Cerebellar nuclear complex (tissue), 1 donor: ENCODE measurements at regions not wholly inside any gene's neighbourhood (a gene's known extent, or its start where the extent isn't known, plus 50 kb on each side); places are given as distances from the start of the nearest gene placed in this dataset.

Experiments
- DNase-seq, 2 experiments: peaks; one replicate each; lab custom pipeline; 2025; lab: John Stamatoyannopoulos, UW

DNA sequence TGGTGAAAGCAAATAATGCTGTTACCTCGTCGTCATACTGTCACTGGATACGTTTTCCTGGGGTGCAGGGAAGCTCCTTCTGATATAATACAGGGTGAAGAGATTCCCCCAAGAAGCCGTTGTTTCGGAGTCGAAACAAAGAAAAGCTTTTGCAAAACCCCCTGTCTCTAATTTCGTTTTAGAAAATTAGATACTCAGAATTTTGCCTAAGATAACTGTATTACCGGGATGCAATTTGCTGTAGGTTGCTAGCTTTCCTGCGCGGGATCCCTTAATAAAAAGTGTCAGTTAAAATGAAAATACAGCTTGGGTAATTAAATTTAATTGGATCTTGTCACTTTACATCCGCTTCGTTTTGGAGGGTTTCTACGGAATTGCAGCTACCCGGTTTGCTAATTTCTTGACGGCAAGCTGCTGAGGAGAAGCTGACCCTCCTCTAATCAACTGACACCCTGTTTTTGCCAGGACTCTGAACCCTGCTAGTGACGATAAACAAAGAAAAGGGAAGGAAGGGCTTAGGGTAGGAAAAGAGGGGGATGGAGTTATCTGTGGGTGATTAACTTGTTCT is 174.6 kb downstream of the SHOX start:
- DNase-seq: no peak

DNA sequence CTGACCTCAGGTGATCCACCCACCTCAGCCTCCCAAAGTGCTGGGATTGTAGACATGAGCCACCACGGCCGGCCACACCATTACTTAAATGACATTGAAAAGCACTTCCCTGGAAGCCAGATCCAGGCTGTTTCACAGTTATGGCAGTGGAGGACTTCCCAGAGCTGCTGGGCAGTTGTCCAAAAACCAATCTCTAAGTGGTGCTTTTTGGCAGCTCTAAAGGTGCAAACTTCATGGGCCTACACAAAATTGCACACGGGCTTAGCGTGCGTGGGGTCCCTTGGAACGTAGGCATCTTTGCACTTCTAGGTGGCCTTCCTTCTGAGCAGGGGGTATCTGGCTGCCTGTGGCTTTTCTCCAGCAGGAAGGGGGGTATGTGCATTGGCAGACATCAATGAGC is 172.3 kb downstream of the SHOX start:
- DNase-seq: no peak

DNA sequence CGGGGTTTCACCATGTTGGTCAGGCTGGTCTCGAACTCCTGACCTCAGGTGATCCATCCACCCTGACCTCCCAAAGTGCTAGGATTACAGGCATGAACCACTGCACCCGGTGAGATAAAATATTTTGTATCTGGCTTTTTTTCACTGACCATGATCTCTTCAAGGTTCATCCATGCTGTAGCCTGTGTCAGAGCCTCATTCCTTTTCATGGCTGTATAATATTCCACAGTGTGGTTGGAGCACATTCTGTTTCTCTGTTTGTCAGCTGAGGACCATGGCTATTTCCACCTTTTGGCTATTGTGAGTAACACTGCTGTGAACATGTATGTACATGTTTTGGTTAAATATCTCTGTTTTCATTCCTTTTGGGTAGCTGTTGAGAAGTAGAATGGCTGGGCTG is 169.2 kb downstream of the SHOX start:
- DNase-seq: no peak

DNA sequence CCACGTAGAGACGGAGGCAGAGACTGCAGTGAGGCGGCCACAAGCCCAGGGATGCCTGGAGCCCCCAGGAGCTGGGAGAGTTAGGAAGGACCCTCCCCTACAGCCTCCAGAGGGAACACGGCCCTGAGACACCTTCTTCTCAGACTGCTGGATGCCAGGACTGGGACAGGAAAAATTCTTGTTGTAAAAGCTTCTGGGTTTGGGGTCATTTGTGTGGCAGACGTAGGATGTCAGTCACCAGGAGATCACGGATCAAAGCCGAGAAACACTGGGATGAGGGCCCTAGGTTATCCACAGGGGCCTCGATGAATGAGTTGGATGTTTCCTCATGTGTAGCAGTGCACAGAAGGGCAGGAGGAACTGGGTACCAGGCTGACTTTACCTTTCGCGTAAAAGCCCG is 163.7 kb downstream of the SHOX start:
- DNase-seq: no peak

DNA sequence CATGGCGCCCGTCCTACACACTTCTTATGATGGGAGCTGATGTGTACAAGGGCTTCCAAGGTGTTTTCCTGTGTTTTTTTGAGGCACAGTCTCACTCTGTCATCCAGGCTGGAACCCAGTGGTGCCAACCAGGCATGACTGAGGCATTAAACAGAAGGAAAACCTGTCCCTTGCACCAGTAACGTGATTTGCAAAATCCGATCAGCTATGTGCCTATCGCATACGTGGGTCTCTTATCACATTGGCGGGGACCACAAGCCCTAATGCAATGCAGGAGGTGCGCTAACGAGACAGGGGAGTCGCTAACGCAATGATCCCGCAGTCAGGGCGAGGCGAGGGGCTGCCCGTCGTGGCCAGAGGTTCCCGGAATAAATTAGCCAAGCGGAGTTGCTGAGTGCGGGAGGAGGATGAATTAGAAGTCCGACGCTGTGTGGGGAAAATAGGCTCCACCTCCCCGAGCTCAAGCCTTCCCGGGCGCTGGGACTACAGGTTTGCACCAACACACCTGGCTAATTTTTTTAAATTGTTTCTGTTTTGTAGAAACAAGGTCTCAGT is 162.7 kb downstream of the SHOX start:
- no peak for DNase-seq

DNA sequence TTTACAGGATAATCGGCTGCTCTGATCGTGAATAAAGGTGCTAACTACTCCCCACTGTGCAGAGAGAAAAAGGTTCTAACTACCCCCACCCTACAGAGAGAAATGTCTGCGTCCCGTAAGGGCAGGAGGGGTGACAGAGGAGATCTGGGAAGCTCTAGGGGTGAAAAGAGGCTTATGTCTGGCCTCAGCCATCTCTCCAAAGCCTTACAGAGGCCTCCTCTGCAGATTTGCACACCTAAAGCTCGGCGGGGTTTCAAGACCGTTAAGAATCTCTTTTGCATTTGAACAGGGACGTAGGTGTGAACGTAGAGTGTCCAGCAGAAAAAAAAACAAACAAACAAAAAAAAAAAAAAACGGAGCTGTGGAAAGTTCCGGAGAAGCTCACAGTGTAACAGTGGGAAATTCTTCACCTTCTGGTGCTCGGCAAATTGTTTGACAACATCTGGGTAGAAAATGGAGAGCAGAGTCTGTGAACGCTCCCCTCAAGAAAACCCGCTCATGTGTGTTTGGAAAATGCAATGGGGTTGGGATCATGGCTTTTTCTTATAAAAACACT is 161.0 kb downstream of the SHOX start:
- DNase-seq: no peak

DNA sequence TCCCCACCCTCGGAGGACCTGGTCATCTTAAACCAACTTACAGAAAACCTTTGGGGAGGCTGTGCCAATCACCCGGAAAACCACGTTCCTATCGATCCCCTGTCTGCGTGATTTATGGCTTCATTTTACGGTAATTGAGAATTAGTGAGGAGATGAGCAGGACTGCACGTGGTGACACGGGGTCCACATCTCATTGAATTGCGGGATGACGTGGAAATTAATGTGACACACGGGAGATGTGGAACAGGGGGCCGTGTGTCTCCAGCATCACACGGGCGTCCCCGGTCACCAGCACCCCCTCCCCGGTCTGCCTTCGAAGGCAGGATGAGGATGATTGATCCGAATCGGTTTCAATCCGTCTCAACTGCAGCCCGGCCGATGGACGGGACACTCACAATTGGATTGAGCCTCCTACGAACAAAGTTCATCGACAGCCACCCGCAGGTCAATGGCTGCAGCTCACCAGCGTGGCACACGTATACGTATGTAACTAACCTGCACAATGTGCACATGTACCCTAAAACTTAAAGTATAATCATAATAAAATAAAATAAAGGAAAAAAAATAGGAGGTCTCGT is 160.3 kb downstream of the SHOX start:
- DNase-seq: no peak

DNA sequence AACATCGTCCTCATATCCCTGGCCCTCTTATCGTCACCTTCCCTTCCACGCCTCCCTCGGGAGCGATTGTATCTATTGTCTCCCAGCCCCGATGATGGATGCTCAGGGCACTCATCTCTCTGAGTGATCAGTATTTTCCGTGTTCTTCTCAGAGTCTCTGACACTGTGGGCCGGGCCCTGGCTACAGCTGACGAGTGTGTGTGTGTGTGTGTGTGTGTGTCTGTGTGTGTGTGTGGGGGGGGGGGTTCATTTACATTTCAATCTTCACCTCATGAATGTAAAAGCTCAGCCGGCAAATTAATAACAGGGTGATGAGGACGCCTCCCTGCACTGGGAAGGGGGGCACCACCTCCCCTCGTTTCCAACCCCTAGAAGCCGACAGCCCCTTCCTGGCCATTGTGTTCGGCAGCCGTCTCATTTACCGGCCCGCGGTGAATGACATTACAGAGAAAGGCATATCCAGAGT is 159.5 kb downstream of the SHOX start:
- DNase-seq: no peak

DNA sequence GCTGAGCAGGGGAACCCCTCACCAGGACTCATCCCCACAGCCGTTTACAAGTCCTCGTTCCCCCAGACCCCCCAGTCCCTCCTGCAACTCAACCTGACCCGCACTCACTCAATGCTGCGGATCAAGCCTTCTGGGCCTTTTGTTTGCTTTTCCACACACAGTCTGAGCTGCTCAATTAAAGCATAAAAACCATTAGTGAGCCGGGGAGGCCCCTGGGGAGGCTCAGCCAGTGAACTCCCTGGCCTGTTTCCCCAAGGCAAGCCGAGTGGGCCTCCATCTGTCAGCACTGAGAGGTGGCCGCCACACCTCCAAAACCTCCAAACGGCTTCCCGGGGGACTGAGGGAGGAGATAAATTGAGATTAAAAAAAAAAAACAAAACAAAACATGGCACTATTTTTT is 158.5 kb downstream of the SHOX start:
- DNase-seq: no peak

DNA sequence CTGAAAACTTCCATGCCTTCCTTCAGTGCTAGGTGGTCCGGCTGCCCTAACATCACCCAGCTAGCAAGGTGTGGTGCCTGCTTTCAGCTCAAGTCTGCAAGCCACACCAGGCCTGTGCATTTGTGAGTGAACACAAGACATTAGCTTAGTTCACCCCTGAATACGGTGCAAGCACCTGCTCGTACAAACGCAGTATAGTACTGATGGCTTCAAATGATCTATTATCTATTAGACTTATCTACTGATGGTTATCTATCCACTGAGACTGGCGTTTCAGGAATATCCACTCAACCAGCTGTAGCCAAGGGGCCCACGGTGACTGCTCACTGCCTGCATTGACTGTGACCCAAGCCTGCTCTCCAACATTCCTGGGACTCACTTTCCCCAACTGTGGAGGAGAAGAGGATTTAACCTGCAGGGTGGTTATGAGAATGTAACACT is 155.9 kb downstream of the SHOX start:
- DNase-seq: no peak

DNA sequence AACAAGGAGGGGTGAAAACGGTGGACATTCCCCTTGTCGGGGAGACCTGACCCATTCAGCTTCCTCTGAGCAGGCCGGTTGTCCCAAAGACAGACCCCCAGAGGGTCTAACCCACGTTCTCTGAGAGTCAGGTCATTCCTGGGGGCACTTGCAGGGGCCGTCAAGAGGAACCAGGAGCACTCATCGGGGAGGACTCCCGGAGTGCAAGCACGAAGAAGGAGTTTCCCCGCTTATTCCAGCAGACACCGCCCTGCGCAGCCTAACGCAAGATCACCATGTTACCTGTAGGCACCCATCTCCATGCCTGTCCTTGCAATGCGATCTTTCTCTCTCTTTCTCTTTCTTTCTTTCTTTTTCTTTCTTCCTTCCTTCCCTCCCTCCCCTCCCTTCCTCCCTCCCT is 154.2 kb downstream of the SHOX start:
- no peak for DNase-seq

DNA sequence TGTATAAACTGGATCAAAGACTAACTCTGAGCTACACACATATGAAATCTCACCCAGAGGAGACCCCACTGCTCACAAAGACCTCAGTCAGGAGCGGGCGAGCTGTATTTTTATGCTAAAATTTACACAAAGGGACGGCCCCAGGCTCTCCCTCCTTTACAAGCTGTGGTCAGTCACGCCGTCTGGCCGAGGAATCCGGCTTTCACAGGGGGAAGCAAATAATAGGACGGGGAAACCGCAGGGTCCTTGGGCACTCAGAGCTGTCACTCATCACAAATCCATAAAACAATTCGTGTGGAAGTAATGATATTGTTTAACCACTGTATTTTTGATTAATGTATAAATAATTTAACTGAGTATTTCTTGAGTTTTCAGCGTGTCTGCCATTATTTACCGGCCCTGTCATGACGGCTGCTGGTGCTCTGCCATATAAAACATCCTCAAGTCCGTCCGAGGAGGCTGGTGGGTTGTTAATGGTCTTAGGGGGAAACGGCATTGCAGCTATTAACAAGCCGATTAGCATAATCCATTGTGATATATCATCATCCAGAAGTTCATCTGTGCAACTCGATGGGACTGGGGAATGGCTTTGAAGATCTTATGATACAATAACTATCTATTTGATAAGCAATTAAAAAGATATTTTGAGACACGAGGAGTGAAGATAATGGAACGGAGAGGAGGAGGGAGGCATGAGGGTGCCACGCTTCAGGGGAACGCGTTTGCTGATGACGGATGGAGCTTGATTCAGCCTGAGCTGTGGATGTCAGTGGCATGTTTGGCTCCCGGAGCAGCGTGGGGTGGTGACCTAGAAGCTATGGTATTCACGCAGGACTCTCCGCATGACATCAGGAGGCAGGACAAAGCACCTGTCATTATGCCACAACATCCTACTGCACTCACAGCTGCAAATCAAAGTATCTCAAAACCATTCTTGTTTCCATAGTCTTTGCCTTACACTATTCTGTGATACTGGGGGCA is 150.9 kb downstream of the SHOX start:
- DNase-seq: no peak

DNA sequence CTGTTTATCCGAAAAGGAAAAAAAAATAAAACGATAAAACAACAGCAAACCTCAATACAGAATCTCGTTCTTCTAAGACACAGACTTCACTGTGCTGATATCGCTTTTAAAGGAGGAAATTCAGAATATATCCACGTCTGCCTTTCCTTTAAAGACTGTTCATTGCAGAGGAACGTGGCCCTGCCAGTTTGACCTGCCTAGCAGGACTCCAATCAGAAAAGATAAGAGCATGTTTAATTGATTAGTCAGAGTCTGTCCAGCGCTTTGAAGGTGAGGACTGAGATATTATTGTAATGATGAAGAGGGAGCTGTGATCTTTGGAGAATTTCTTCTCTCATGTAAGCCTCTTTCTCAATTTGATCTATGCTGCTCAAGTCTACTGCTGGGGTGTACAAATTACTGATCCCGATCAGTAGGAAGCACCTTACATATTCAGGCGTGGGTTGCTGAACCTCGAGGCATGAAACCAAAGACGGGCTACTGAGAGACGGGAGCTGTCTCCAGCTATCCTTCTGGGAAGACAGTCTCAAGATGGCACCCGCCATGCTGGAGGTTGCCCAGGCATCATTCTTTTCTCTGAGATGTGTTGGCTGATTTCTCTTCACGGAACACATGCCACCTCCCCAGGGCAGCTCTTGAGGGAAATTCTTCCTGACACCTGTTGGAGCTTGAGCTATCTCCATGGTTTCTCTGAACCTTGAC is 146.1 kb downstream of the SHOX start:
- no peak for DNase-seq

DNA sequence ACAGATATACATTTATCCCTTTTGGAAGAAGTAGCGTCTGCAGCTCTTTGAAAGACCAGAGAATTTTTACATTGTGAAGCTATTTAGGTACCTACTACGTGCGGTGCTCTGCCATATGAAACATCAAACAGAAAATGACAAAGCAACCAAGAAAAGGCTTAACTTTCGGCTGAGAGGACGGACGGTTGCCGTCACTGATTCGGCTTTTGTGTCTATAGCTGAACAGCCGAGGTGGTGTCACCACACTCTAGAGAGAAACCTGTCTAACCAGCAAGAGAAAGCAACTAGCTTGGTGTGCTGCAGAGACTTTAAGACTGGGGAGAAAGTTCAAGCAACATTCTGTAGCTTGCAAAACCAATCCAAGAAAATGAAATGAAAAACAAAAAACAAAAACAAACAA is 145.5 kb downstream of the SHOX start:
- DNase-seq: no peak

DNA sequence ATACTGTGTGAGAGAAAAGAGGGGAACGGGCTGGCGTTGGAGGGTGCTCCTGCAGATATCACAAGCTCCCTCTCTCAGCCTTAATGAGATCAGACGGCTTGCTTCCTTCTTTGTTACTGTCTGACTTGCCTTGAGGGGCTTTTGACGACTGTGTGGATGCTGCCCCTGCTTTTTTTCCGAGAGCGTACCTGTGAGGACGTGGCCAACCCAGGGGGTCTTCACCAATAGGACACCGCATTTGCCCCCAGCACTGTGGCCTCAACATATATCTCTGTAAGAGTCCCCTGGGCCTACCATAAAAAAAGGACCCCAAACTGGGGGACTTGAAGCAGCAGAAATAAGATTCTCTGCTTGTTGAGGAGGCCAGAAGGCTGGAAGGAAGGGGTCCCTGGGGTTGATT is 143.9 kb downstream of the SHOX start:
- no peak for DNase-seq

DNA sequence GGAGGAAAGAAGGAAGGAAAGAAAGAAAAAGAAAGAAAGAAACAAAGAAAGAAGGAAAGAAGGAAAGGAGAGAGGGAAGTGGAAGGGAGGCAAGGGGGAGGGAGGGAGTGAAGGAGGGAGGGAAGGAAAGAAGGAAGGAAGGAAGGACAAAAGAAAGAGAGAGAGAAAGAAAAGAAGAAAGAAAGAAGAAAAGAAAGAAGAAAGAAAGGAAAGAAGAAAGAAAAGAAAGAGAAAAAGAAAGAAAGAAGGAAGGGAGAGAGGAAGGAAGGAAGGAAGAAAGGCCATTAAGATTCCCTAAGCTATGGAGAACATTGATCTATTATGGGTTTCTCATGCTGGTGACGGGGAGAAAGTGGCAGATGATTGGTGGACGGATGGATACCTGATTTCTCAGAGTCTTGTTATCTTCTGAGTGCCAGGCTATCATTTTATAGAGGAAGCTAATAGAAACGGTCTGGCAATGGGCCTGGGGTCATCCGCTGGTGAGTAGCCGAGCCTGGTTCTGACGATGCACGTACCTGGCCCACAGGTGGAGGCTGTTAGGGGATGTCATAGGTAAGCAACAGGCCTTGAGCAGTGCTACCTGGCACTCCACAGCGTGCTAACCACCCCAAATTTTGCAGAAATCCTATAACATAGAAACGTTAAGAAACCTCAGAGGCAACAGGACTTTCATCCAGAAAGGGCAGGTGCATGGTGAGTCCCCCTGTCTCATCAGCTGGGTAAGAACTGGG is 142.9 kb downstream of the SHOX start:
- no peak for DNase-seq

DNA sequence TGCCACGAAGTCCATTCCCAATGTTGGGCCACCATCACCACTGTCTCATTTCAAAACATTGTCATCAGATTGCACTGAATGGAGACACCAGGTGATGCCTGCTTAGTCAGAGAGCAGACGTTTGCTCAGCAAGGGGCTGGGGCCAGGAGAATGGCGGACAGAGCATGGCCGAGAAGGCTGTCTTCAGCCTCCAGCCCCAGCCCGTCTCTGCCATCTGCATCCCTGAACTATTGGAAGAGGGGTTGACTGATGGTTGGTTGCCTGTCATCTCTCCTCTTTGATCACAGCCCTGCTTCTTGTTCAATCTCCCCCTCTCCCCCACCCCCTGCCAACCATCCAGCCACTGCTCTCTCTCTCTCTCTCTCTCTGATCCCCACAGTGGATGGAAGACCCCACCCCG is 140.9 kb downstream of the SHOX start:
- no peak for DNase-seq

DNA sequence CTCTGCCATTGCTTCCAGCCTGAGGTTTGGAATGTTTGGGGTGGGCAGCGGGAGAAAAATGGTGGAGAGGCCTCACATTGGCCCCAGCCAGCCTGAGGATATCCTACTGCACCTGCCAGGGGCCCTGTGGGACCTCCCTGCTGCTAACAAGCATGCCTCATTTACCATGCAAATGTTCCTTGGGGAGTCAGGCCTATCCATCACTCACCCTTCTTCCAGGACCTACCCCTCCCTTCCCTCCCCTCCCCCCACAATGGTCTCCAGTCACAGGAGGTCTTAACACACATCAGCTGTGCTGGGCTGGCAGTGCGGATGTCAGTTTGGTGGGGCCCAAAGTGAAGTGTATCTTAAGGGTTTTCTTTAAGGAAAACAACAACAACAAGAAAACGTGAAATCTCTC is 139.2 kb downstream of the SHOX start:
- no peak for DNase-seq

DNA sequence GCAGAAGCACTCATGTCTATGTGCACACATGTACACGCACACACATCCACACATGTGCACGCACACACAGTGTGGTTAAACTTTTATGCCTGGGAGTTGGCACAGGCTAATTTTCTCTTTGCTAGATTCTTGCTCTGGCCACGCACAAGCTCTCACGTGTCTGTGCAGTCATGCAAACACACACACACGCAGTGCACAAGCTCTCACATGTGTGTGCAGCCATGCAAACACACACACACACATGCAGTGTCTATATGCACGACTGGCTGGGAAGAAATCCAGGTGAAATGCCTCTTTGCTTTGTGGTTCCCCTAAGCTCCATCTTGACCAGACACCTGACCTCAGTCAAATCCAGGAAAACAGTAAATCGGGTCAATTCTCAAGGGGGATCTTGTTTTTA is 138.0 kb downstream of the SHOX start:
- no peak for DNase-seq

DNA sequence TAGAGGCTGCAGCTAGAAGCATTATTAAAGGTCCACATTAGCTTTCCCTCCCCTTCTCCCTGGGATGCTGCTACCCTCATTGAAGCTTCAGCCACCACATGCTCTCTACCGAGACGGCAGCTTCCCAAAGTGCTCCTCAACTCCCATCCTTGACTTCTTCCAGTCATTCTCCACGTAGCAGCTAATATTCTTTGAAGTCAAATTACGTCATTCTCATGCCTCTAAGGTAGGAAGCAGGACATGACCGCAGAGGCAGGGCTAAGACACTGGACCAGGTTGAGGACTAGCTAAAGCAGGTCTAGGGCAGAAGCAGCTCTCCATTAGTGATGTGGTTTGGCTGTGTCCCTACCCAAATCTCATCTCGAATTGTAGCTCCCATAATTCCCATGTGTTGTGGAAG is 128.3 kb downstream of the SHOX start:
- DNase-seq: no peak

DNA sequence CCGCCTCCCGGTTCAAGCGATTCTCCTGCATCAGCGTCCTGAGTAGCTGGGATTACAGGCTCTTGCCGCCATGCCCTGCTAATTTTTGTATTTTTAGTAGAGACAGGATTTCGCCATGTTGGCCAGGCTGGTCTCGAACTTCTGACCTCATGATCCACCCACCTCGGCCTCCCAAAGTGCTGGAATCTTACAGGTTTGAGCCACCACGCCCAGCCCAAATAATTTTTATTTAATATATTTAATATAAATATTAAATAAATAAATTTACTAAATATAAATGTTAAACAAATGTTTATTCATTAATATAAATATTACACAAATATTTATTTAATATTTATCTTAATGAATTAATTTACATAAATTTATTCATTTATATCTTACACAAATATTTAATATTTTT is 120.2 kb downstream of the SHOX start:
- no peak for DNase-seq
